ENCODE measurements at regions not wholly inside any gene's neighbourhood (a gene's known extent, or its start where the extent isn't known, plus 50 kb on each side); places are given as distances from the start of the nearest gene placed in this dataset.

GRCh38 chr20:52524861-52525260, 333.3 kb upstream of the ZFP64 start:
- Mint-ChIP-seq H3K27ac (ENCODE audit: unreplicated experiment) (no peak overlapping the region), H3K9me3 (ENCODE audit: low read depth) (peaks cover 16% of the 10 kb centered on the region)
- DNase-seq (ENCODE audit: low spot score) = no peak

DNA sequence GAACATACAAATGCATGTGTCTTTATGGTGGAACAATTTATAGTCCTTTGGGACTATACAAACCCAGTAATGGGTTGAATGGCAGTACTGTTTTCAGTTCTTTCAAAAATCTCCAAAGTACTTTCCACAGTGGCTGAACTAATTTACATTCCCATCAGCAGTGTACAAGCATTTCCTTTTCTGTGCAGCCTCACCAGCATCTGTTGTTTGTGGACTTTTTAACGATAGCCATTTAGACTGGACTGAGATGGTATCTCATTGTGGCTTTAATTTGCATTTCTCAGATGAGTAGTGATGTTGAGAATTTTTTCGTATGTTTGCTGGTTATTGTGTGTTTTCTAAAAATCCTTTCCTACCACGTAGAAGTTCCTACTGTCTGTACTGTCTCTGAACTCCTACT, 327.2 kb upstream of the ZFP64 start:
- Mint-ChIP-seq H3K9me3 (ENCODE audit: low read depth) (peaks cover 16% of the 10 kb centered on the region), H3K27me3 (ENCODE audit: low read depth) (peaks cover 4% of the 10 kb centered on the region), H3K4me3 (ENCODE audit: unreplicated experiment) (no peak overlapping the region), H3K4me1 (ENCODE audit: low read depth) (no peaks in the 10 kb centered on the region), H3K27ac (ENCODE audit: unreplicated experiment) (no peak overlapping the region), H3K36me3 (ENCODE audit: low read depth) (peaks cover 2% of the 10 kb centered on the region)
- TF ChIP-seq, protein P1, sequence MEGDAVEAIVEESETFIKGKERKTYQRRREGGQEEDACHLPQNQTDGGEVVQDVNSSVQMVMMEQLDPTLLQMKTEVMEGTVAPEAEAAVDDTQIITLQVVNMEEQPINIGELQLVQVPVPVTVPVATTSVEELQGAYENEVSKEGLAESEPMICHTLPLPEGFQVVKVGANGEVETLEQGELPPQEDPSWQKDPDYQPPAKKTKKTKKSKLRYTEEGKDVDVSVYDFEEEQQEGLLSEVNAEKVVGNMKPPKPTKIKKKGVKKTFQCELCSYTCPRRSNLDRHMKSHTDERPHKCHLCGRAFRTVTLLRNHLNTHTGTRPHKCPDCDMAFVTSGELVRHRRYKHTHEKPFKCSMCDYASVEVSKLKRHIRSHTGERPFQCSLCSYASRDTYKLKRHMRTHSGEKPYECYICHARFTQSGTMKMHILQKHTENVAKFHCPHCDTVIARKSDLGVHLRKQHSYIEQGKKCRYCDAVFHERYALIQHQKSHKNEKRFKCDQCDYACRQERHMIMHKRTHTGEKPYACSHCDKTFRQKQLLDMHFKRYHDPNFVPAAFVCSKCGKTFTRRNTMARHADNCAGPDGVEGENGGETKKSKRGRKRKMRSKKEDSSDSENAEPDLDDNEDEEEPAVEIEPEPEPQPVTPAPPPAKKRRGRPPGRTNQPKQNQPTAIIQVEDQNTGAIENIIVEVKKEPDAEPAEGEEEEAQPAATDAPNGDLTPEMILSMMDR (IDR thresholded peaks at IDR 0.05) = no peak
- no peak for DNase-seq (ENCODE audit: low spot score)

More at GRCh38 chr20:52524861-52525260, 333.3 kb upstream of the ZFP64 start:
- Mint-ChIP-seq H3K4me3 (ENCODE audit: unreplicated experiment) (no peak overlapping the region), H3K36me3 (ENCODE audit: low read depth) (peaks cover 2% of the 10 kb centered on the region), H3K4me1 (ENCODE audit: low read depth) (no peaks in the 10 kb centered on the region), H3K27me3 (ENCODE audit: low read depth) (peaks cover 8% of the 10 kb centered on the region)
- TF ChIP-seq, protein P1 (IDR thresholded peaks at IDR 0.05) = no peak

DNA sequence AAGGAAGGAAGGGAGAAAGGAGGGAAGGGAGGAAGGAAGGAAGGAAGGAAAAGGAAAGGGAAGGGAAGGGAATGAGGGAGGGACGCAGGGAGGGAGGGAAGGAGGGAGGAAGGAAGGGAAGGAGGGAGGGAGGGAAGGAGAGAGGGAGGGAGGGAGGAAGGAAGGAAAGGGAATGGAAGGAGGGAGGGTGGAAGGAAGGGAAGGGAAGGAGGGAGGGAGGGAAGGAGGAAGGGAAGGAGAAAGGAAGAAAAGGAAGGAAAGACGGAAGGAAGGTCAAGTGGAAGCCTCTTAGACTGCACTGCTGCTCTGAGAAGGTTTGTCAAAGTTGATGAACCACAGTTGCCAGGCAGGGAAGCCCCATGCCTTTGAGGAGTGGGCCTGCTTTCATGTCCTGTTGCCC, 324.3 kb upstream of the ZFP64 start:
- TF ChIP-seq, protein P1 (IDR thresholded peaks at IDR 0.05) = no peak
- no peak overlapping the region for H3K4me3 Mint-ChIP-seq (ENCODE audit: unreplicated experiment)
- no peak for DNase-seq (ENCODE audit: low spot score)
- H3K4me1 Mint-ChIP-seq (ENCODE audit: low read depth) = no peaks in the 10 kb centered on the region
- H3K27ac Mint-ChIP-seq (ENCODE audit: unreplicated experiment) = no peak overlapping the region
- peaks cover 4% of the 10 kb centered on the region for H3K27me3 Mint-ChIP-seq (ENCODE audit: low read depth)
- H3K36me3 Mint-ChIP-seq (ENCODE audit: low read depth) = peaks cover 2% of the 10 kb centered on the region
- peaks cover 8% of the 10 kb centered on the region for H3K9me3 Mint-ChIP-seq (ENCODE audit: low read depth)

- Mint-ChIP-seq H3K4me1 (ENCODE audit: low read depth) (no peaks in the 10 kb centered on the region), H3K27ac (ENCODE audit: unreplicated experiment) (no peak overlapping the region), H3K36me3 (ENCODE audit: low read depth) (no peaks in the 10 kb centered on the region), H3K9me3 (ENCODE audit: low read depth) (peaks cover 7% of the 10 kb centered on the region), H3K4me3 (ENCODE audit: unreplicated experiment) (no peak overlapping the region), H3K27me3 (ENCODE audit: low read depth) (no peaks in the 10 kb centered on the region)
- TF ChIP-seq, protein P1 (IDR thresholded peaks at IDR 0.05) = no peak
- no peak for DNase-seq (ENCODE audit: low spot score)
Measured at GRCh38 chr20:52500157-52500556, 308.6 kb upstream of the ZFP64 start.

GRCh38 chr20:52497731-52498130, 306.2 kb upstream of the ZFP64 start:
- no peaks in the 10 kb centered on the region for H3K27me3 Mint-ChIP-seq (ENCODE audit: low read depth)
- no peak for DNase-seq (ENCODE audit: low spot score)
- peaks cover 19% of the 10 kb centered on the region for H3K4me1 Mint-ChIP-seq (ENCODE audit: low read depth)
- no peak overlapping the region for H3K4me3 Mint-ChIP-seq (ENCODE audit: unreplicated experiment)
- no peak overlapping the region for H3K27ac Mint-ChIP-seq (ENCODE audit: unreplicated experiment)
- TF ChIP-seq, protein P1 (IDR thresholded peaks at IDR 0.05) = no peak
- no peaks in the 10 kb centered on the region for H3K36me3 Mint-ChIP-seq (ENCODE audit: low read depth)
- no peaks in the 10 kb centered on the region for H3K9me3 Mint-ChIP-seq (ENCODE audit: low read depth)
